K562 (cell line): ENCODE measurements at regions not wholly inside any gene's neighbourhood (a gene's known extent, or its start where the extent isn't known, plus 50 kb on each side); places are given as distances from the start of the nearest gene placed in this dataset.

Experiments used
- ATAC-seq: fragments of 200-7000 bp; cut with Tn5 transposase; 3 replicates; pipeline ENCODE4 v1.9.1; 2020; ENCODE audit warnings: moderate library complexity
- BruUV-seq: library from RNA; stranded (reverse); fragments of 400-500 nt; replicated peaks from 2 replicates; lab custom pipeline; 2021; lab: Mats Ljungman, UMichigan
- CTCF ChIA-PET: fragments of 300-600 bp; formaldehyde crosslinking; extraction: SDS; loops from one replicate; lab custom pipeline; 2021; ENCODE audit warnings: low intra/inter-chr PET ratio; lab: Yijun Ruan, JAX
- POLR2A ChIA-PET: fragments of 300-600, 350-650 bp; sonication (Branson Sonifier 250); formaldehyde crosslinking; extraction: SDS; loops from one replicate; lab custom pipeline; 2021; ENCODE audit warnings: antibody characterized with exemption, inconsistent platforms; lab: Yijun Ruan, JAX
- DNase-seq, 4 experiments: peaks; one replicate each; pipeline versions ENCODE4 v3.0.0 to v3.0.0-alpha.2; 2011 to 2018; ENCODE audit warnings: low spot score in 3 of 4, mixed read lengths in 3 of 4; ENCODE audit errors: extremely low read depth in 1 of 4
- FAIRE-seq: peaks from 2 replicates; lab custom pipeline; 2011; peaks lifted over from hg19 to GRCh38; lab: Jason Lieb, UNC
- H2AFZ ChIP-seq: 2 replicates; pipeline ENCODE4 v1.6.0; 2011; ENCODE audit warnings: low read depth, low read length, control low read depth, inconsistent platforms
- H3K27ac ChIP-seq: fragments of 200-600 bp; 3 replicates; pipeline ENCODE4 v1.8.0; 2011; ENCODE audit warnings: low read depth, mild to moderate bottlenecking, control low read depth, inconsistent platforms, low read length, moderate library complexity, mixed read lengths; ENCODE audit errors: extremely low read depth
- H3K27me3 ChIP-seq, 2 experiments: fragments of 300-600 bp in 1 of 2; 2 replicates in 1 of 2; 3 replicates in 1 of 2; pipeline versions ENCODE4 v1.6.0 to v1.8.0; 2011; ENCODE audit warnings: inconsistent platforms in 2 of 2, low read length in 2 of 2, mild to moderate bottlenecking in 1 of 2, mixed read lengths in 1 of 2, moderate library complexity in 1 of 2; ENCODE audit not compliant: control insufficient read depth in 2 of 2, insufficient read depth in 2 of 2
- H3K36me3 ChIP-seq: fragments of 300-600 bp; 3 replicates; pipeline ENCODE4 v1.8.0; 2011; ENCODE audit warnings: mild to moderate bottlenecking, low read length, inconsistent platforms; ENCODE audit not compliant: control insufficient read depth, insufficient read depth
- H3K4me1 ChIP-seq, 2 experiments: fragments of 200-600 bp in 1 of 2; replicated peaks in 1 of 2; 2 replicates in 1 of 2; 3 replicates in 1 of 2; pipeline versions ENCODE4 v1.5.1 to v1.8.0; 2011; ENCODE audit warnings: inconsistent platforms in 2 of 2, low read length in 2 of 2, mild to moderate bottlenecking in 1 of 2, mixed read lengths in 1 of 2, moderate library complexity in 1 of 2; ENCODE audit not compliant: control insufficient read depth in 2 of 2, insufficient read depth in 2 of 2
- H3K4me2 ChIP-seq: 2 replicates; pipeline ENCODE4 v1.6.1; 2011; ENCODE audit warnings: low read length, control low read depth, inconsistent platforms, mixed read lengths; ENCODE audit not compliant: insufficient read depth
- H3K4me3 ChIP-seq: fragments of 200-600 bp; sonication (generic), shearing (Covaris generic); 2 replicates; pipeline ENCODE4 v1.5.1; 2016; ENCODE audit warnings: control low read depth, inconsistent platforms
- H3K79me2 ChIP-seq: fragments of 200-600 bp; 3 replicates; pipeline ENCODE4 v1.8.0; 2011; ENCODE audit warnings: low read length, inconsistent platforms; ENCODE audit not compliant: control insufficient read depth, insufficient read depth
- H3K9ac ChIP-seq, 2 experiments: 2 replicates each; pipeline versions ENCODE4 v1.6.0 to v1.6.1; 2011; ENCODE audit warnings: low read depth in 2 of 2, low read length in 2 of 2, control low read depth in 1 of 2, inconsistent platforms in 1 of 2, mild to moderate bottlenecking in 1 of 2, mixed read lengths in 1 of 2; ENCODE audit not compliant: insufficient read depth in 1 of 2
- H3K9me1 ChIP-seq: one replicate; pipeline ENCODE4 v1.6.0; 2011; ENCODE audit warnings: inconsistent platforms, mild to moderate bottlenecking, low read length, moderate library complexity; ENCODE audit not compliant: control insufficient read depth, insufficient read depth
- H3K9me3 ChIP-seq: replicated peaks from 2 replicates; pipeline ENCODE4 v1.5.1; 2011; ENCODE audit warnings: low read depth, low read length, inconsistent platforms; ENCODE audit not compliant: control insufficient read depth, insufficient read depth
- H4K20me1 ChIP-seq: replicated peaks from 2 replicates; pipeline ENCODE4 v1.6.1; 2011; ENCODE audit warnings: low read length, inconsistent platforms, mixed read lengths; ENCODE audit not compliant: control insufficient read depth, insufficient read depth
- BACH1 ChIP-seq: fragments of 200-800 bp; sonication (Bioruptor generic); IDR thresholded peaks from 2 replicates; pipeline ENCODE4 v1.6.1; 2016; ENCODE audit warnings: missing genetic modification characterization, missing compliant biosample characterization
- CBFA2T2 ChIP-seq: fragments of 450-650 bp; conservative IDR thresholded peaks from 2 replicates; pipeline ENCODE4 v1.6.1; 2017; ENCODE audit warnings: mild to moderate bottlenecking
- TCF3 ChIP-seq: sonication (generic); formaldehyde crosslinking; IDR thresholded peaks from 2 replicates; pipeline ENCODE4 v1.4.0; 2020; ENCODE audit warnings: mild to moderate bottlenecking, missing genetic modification reagents
- ZNF316 ChIP-seq: fragments of 450-650 bp; IDR thresholded peaks from 2 replicates; pipeline ENCODE4 v1.6.1; 2016
- ZSCAN32 ChIP-seq: fragments of 450-650 bp; formaldehyde crosslinking; IDR thresholded peaks from 2 replicates; pipeline ENCODE4 v1.4.0; 2020; ENCODE audit warnings: mild to moderate bottlenecking, moderate library complexity
- WGBS: fragments of 100-300 bp; shearing (Covaris generic); methylation state at CpG from one replicate; pipeline ENCODE4 v1.1.6; 2016; ENCODE audit warnings: low coverage, mixed read lengths; ENCODE audit not compliant: insufficient coverage; ENCODE audit errors: missing lambda C conversion rate; 5-methylcytosine and 5-hydroxymethylcytosine counted together
- in situ Hi-C: fragments of 300-500 bp; cut with MboI; formaldehyde crosslinking; loops from 4 replicates; pipeline ENCODE4 v1.15.0; 2018; ENCODE audit warnings: inconsistent platforms, mixed read lengths
- intact Hi-C: fragments of 100-400 bp; cut with micrococcal nuclease; formaldehyde crosslinking; loops from 2 replicates; pipeline ENCODE4 v1.14.2; 2022
- TF ChIP-seq, protein P1 (sequence below), 3 experiments: IDR thresholded peaks in 2 of 3; conservative IDR thresholded peaks in 1 of 3; 2 replicates each; pipeline ENCODE4 v1.5.1; 2011 to 2012; ENCODE audit warnings: low read length in 3 of 3, mild to moderate bottlenecking in 3 of 3, control low read depth in 2 of 3, improper control_type of control experiment in 1 of 3, inconsistent platforms in 1 of 3, low read depth in 1 of 3, mixed read lengths in 1 of 3, moderate library complexity in 1 of 3; ENCODE audit not compliant: insufficient read depth in 2 of 3
- TF ChIP-seq, protein P2 (sequence below), 2 experiments: fragments of 450-650 bp in 1 of 2; sonication (generic) in 1 of 2; formaldehyde crosslinking in 1 of 2; IDR thresholded peaks in 1 of 2; conservative IDR thresholded peaks in 1 of 2; 2 replicates each; pipeline versions ENCODE4 v1.6.1 to v1.8.1; 2016 to 2023; ENCODE audit warnings: mild to moderate bottlenecking in 2 of 2, moderate library complexity in 2 of 2, inconsistent platforms in 1 of 2, missing genetic modification reagents in 1 of 2
- TF ChIP-seq, protein P3 (sequence below): fragments of 250-450 bp; sonication (Bioruptor Pico); IDR thresholded peaks from 2 replicates; pipeline ENCODE4 v1.5.0; 2020; ENCODE audit warnings: mild to moderate bottlenecking

DNA sequence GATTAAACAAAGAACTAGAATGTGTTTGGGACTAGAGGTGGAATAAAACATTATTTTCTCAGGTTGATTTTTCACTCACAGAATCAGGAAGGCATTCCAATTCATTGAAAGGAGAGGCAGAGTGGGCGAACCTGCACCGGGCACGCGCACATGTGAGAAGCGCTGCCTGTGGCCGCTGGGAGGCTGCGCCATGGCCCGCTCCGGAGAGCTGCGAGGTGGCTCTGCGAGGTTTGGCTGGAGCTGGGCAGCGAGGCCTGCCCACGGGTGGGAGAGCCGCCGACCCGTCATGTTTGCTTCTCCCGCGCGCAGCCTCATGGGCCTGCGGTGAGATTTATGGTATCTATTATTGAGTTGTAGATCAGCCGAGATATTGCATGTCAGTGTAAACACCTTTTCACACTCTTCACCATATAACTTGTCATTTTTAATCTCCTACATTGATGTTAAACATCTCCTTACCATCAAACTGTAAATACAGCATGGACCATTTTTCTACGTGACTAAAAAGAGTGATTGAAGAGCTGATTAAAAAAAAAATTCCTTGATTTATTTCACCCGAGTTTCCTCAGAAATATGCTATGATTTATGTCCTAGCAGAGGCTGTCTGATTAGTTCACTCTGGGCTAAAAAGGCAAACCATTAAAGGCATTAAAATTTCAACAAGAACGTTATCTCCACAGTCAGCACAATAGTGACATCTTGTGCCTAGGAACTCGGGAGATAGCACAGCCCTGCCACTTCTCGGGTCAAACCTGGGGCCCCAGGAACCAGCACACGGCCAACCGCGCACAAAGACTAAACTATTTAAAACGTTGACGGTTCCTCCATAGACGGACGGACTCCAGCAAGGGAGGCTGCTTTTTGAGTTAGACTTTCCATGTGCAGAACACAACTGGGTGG is 96.6 kb upstream of the RNF32 start:
- ATAC-seq: peak; percentile 70
- Histone ChIP-seq H3K4me1 (peaks cover 0 to 4% of the 10 kb centered on the region in 2 experiments; a peak in 4 of 5 replicates), H3K4me3 (no peak overlapping the region), H3K4me2 (no peak overlapping the region), H3K9me1 (no peaks in the 10 kb centered on the region), H3K79me2 (no peaks in the 10 kb centered on the region), H3K36me3 (no peaks in the 10 kb centered on the region), H2AFZ (no peak overlapping the region), H4K20me1 (no peaks in the 10 kb centered on the region), H3K9ac (no peak overlapping the region), H3K27ac (no peak overlapping the region), H3K9me3 (no peaks in the 10 kb centered on the region), H3K27me3 (peaks cover 36 to 57% of the 10 kb centered on the region in 2 experiments)
- ChIA-PET CTCF (no interaction called here), POLR2A (interaction anchor here (0.6 to 1.3 kb wide), 2 partner anchors 30 to 436 kb away, joined by 3 read pairs; no protein-coding TSS in a partner anchor)
- in situ Hi-C loops: no loop called here
- peak; percentile 56 for FAIRE-seq
- peak in 2 of 4 experiments; percentile 41 to 42 for DNase-seq
- intact Hi-C loops: loop anchor here (10.0 kb wide), 2 partner anchors 101 to 271 kb away; partner anchors contain the start of gene RNF32
- no TSS peak for BruUV-seq
- 27% methylated on average over 33 of the region's 33 CpGs for WGBS
- TF ChIP-seq BACH1: no peak
- peak; percentile 89 for TF ChIP-seq ZNF316
- TF ChIP-seq, protein P1, sequence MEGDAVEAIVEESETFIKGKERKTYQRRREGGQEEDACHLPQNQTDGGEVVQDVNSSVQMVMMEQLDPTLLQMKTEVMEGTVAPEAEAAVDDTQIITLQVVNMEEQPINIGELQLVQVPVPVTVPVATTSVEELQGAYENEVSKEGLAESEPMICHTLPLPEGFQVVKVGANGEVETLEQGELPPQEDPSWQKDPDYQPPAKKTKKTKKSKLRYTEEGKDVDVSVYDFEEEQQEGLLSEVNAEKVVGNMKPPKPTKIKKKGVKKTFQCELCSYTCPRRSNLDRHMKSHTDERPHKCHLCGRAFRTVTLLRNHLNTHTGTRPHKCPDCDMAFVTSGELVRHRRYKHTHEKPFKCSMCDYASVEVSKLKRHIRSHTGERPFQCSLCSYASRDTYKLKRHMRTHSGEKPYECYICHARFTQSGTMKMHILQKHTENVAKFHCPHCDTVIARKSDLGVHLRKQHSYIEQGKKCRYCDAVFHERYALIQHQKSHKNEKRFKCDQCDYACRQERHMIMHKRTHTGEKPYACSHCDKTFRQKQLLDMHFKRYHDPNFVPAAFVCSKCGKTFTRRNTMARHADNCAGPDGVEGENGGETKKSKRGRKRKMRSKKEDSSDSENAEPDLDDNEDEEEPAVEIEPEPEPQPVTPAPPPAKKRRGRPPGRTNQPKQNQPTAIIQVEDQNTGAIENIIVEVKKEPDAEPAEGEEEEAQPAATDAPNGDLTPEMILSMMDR (IDR thresholded peaks at IDR 0.05 in 2 of 3, conservative IDR thresholded peaks at IDR 0.05 in 1 of 3; ENCODE audit: insufficient read depth in 2 of 3, low read depth in 1 of 3, low read length in 3 of 3): peak; percentile 15 to 40 (median 24); a peak in 3 of 6 replicates
- TF ChIP-seq, protein P2, sequence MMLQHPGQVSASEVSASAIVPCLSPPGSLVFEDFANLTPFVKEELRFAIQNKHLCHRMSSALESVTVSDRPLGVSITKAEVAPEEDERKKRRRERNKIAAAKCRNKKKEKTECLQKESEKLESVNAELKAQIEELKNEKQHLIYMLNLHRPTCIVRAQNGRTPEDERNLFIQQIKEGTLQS (IDR thresholded peaks at IDR 0.05): no peak
- TF ChIP-seq, protein P2 (CRISPR knock-in tag; conservative IDR thresholded peaks at IDR 0.05): no peak
- TF ChIP-seq ZSCAN32: no peak
- peak; percentile 27; the same call in 1 of the 2 replicates for TF ChIP-seq TCF3 (CRISPR knock-in tag)
- peak; percentile 30 for TF ChIP-seq CBFA2T2
- TF ChIP-seq, protein P3, sequence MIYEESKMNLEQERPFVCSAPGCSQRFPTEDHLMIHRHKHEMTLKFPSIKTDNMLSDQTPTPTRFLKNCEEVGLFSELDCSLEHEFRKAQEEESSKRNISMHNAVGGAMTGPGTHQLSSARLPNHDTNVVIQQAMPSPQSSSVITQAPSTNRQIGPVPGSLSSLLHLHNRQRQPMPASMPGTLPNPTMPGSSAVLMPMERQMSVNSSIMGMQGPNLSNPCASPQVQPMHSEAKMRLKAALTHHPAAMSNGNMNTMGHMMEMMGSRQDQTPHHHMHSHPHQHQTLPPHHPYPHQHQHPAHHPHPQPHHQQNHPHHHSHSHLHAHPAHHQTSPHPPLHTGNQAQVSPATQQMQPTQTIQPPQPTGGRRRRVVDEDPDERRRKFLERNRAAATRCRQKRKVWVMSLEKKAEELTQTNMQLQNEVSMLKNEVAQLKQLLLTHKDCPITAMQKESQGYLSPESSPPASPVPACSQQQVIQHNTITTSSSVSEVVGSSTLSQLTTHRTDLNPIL: no peak
